Activated CD8-positive, alpha-beta T cell treated with anti-CD3 and anti-CD28 coated beads, Interleukin-2, amount 10 ng/mL, durations not matched to agents 7 days and 5 days (primary cell): ENCODE measurements at regions not wholly inside any gene's neighbourhood (a gene's known extent, or its start where the extent isn't known, plus 50 kb on each side); places are given as distances from the start of the nearest gene placed in this dataset.

ENCODE experiments used
- ATAC-seq: fragments of 150-1000 bp; cut with Tn5 transposase; one replicate; pipeline ENCODE4 v1.10.0; 2021; ENCODE audit warnings: moderate library complexity
- CTCF ChIA-PET: fragments of 350-600 bp; sonication (Branson Sonifier 250); formaldehyde crosslinking; loops from one replicate; lab custom pipeline; 2021; ENCODE audit warnings: antibody characterized with exemption; lab: Charles Lee
- POLR2A ChIA-PET: fragments of 350-600 bp; sonication (Branson Sonifier 250); formaldehyde crosslinking; loops from one replicate; lab custom pipeline; 2021; ENCODE audit warnings: antibody characterized with exemption; lab: Charles Lee
- DNase-seq: peaks from one replicate; pipeline ENCODE4 v3.0.0-alpha.2; 2020
- H3K27ac Mint-ChIP-seq: one replicate; pipeline ENCODE4 v1.8.0; 2021; ENCODE audit warnings: mild to moderate bottlenecking, mixed read lengths
- H3K27me3 Mint-ChIP-seq: one replicate; pipeline ENCODE4 v1.8.0; 2021; ENCODE audit warnings: low read depth, mixed read lengths
- H3K36me3 Mint-ChIP-seq: one replicate; pipeline ENCODE4 v1.8.0; 2021; ENCODE audit warnings: low read depth, mixed read lengths
- H3K4me1 Mint-ChIP-seq: one replicate; pipeline ENCODE4 v1.8.0; 2021; ENCODE audit warnings: low read depth, mixed read lengths
- H3K4me3 Mint-ChIP-seq: one replicate; pipeline ENCODE4 v1.8.0; 2021; ENCODE audit warnings: mild to moderate bottlenecking, mixed read lengths
- H3K9me3 Mint-ChIP-seq: one replicate; pipeline ENCODE4 v1.8.0; 2022; ENCODE audit warnings: mixed read lengths; ENCODE audit not compliant: insufficient read depth

GRCh38 chr4:30952526-30953219 is 232.5 kb downstream of the PCDH7 start:
- ATAC-seq (no peak), DNase-seq (no peak)
- POLR2A ChIA-PET = no interaction called here
- H3K4me3 Mint-ChIP-seq = no peak overlapping the region
- H3K36me3 Mint-ChIP-seq = no peaks in the 10 kb centered on the region
- CTCF ChIA-PET = interaction anchor here (0.9 kb wide), 1 partner anchor 14 kb away, joined by 3 read pairs; no protein-coding TSS in a partner anchor
- no peaks in the 10 kb centered on the region for H3K9me3 Mint-ChIP-seq
- no peak overlapping the region for H3K27ac Mint-ChIP-seq
- H3K4me1 Mint-ChIP-seq = no peaks in the 10 kb centered on the region
- H3K27me3 Mint-ChIP-seq = no peaks in the 10 kb centered on the region

- H3K4me1 Mint-ChIP-seq = no peaks in the 10 kb centered on the region
- DNase-seq (no peak), ATAC-seq (no peak)
- ChIA-PET POLR2A (no interaction called here), CTCF (no interaction called here)
- no peaks in the 10 kb centered on the region for H3K9me3 Mint-ChIP-seq
- no peak overlapping the region for H3K27ac Mint-ChIP-seq
- H3K27me3 Mint-ChIP-seq = no peaks in the 10 kb centered on the region
- no peak overlapping the region for H3K4me3 Mint-ChIP-seq
- H3K36me3 Mint-ChIP-seq = no peaks in the 10 kb centered on the region
These were observed 233.6 kb downstream of the PCDH7 start for GRCh38 chr4:30953799-30954198.

DNA sequence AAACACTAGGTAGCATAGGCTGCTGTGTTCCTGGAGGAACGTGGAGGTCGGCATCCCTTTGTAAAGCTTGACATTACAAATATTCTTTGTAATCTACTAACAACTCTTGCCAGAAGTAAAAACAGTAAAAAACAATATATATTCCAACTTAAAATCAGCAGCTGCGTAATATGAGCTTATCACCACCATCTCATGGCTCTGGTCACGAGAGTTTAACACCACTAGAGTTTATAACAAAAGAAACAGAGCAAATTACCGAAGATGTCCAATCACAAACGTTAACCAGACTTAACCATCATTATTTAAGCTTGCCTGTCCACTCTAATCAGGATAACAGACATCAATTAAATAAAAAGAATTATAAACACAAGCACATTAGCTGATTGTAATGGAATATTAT is 236.7 kb downstream of the PCDH7 start:
- Mint-ChIP-seq H3K9me3 (no peaks in the 10 kb centered on the region), H3K4me1 (no peaks in the 10 kb centered on the region), H3K4me3 (no peak overlapping the region), H3K27ac (no peak overlapping the region), H3K27me3 (no peaks in the 10 kb centered on the region), H3K36me3 (no peaks in the 10 kb centered on the region)
- ChIA-PET CTCF (no interaction called here), POLR2A (no interaction called here)
- ATAC-seq (no peak), DNase-seq (no peak)

GRCh38 chr4:30957706-30958105 is 237.5 kb downstream of the PCDH7 start:
- Mint-ChIP-seq H3K4me3 (no peak overlapping the region), H3K9me3 (no peaks in the 10 kb centered on the region), H3K27ac (no peak overlapping the region), H3K4me1 (no peaks in the 10 kb centered on the region), H3K27me3 (no peaks in the 10 kb centered on the region), H3K36me3 (no peaks in the 10 kb centered on the region)
- ATAC-seq (no peak), DNase-seq (no peak)
- ChIA-PET POLR2A (no interaction called here), CTCF (no interaction called here)

GRCh38 chr4:30959781-30960485 is 239.8 kb downstream of the PCDH7 start:
- ATAC-seq (no peak), DNase-seq (no peak)
- ChIA-PET CTCF (no interaction called here), POLR2A (no interaction called here)
- no peaks in the 10 kb centered on the region for H3K36me3 Mint-ChIP-seq
- no peak overlapping the region for H3K4me3 Mint-ChIP-seq
- H3K4me1 Mint-ChIP-seq = no peaks in the 10 kb centered on the region
- no peaks in the 10 kb centered on the region for H3K27me3 Mint-ChIP-seq
- peaks cover 6% of the 10 kb centered on the region for H3K9me3 Mint-ChIP-seq
- H3K27ac Mint-ChIP-seq = no peak overlapping the region

GRCh38 chr4:30962939-30963338 is 242.8 kb downstream of the PCDH7 start:
- Mint-ChIP-seq H3K36me3 (no peaks in the 10 kb centered on the region), H3K4me3 (no peak overlapping the region), H3K27me3 (no peaks in the 10 kb centered on the region), H3K4me1 (no peaks in the 10 kb centered on the region), H3K9me3 (peaks cover 6% of the 10 kb centered on the region), H3K27ac (no peak overlapping the region)
- ChIA-PET POLR2A (no interaction called here), CTCF (no interaction called here)
- no peak for ATAC-seq
- DNase-seq = no peak

- ChIA-PET POLR2A (no interaction called here), CTCF (no interaction called here)
- no peaks in the 10 kb centered on the region for H3K4me1 Mint-ChIP-seq
- H3K36me3 Mint-ChIP-seq = no peaks in the 10 kb centered on the region
- no peaks in the 10 kb centered on the region for H3K9me3 Mint-ChIP-seq
- no peaks in the 10 kb centered on the region for H3K27me3 Mint-ChIP-seq
- ATAC-seq (no peak), DNase-seq (no peak)
- H3K4me3 Mint-ChIP-seq = no peak overlapping the region
- H3K27ac Mint-ChIP-seq = no peak overlapping the region
These were observed 248.8 kb downstream of the PCDH7 start for GRCh38 chr4:30968926-30969325.

DNA sequence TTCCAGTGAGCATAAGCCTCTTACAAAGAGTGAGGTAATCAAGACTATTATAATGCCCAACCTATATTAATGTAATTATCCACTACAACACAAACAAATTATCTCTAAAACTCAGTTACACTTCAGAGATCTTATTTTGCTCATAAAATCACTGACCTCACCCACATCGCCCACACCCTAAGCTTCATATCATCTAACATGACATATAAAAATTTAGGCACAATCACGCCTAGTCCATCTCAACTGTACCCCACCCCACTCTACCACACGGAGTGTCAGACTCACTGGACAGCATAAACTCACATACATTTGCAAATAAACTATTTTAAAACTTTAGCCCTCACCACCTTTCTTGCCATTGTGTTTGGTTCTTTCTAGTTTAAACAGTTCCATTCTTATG is 252.4 kb downstream of the PCDH7 start:
- H3K4me3 Mint-ChIP-seq = no peak overlapping the region
- H3K4me1 Mint-ChIP-seq = no peaks in the 10 kb centered on the region
- H3K36me3 Mint-ChIP-seq = no peaks in the 10 kb centered on the region
- DNase-seq (no peak), ATAC-seq (no peak)
- H3K27me3 Mint-ChIP-seq = no peaks in the 10 kb centered on the region
- ChIA-PET CTCF (no interaction called here), POLR2A (no interaction called here)
- H3K9me3 Mint-ChIP-seq = no peaks in the 10 kb centered on the region
- no peak overlapping the region for H3K27ac Mint-ChIP-seq

- Mint-ChIP-seq H3K4me3 (no peak overlapping the region), H3K36me3 (no peaks in the 10 kb centered on the region), H3K27me3 (no peaks in the 10 kb centered on the region), H3K4me1 (no peaks in the 10 kb centered on the region), H3K9me3 (no peaks in the 10 kb centered on the region), H3K27ac (no peak overlapping the region)
- ChIA-PET POLR2A (no interaction called here), CTCF (no interaction called here)
- ATAC-seq (no peak), DNase-seq (no peak)
These were observed 253.8 kb downstream of the PCDH7 start for GRCh38 chr4:30973993-30974392.

DNA sequence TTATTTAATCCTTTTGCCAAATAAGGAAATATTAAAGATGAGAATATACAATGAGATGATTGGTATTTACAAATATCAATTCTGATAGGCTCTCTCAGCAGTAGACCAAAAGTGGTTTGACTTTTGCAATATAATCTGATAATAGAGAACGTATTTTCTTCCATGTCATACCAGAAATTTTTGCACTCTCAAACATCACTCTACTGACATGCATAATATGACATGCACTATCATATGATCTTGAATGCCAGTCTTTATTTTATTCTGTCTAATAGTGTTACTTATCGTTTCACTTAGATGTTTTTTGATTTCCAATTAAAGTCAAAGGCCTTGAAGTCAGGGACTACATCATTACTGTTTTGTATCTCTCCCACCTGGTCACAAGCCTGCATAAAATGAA is 259.2 kb downstream of the PCDH7 start:
- ATAC-seq = no peak
- no peak for DNase-seq
- H3K4me3 Mint-ChIP-seq = no peak overlapping the region
- POLR2A ChIA-PET = no interaction called here
- no peaks in the 10 kb centered on the region for H3K4me1 Mint-ChIP-seq
- no peaks in the 10 kb centered on the region for H3K27me3 Mint-ChIP-seq
- peaks cover 3% of the 10 kb centered on the region for H3K9me3 Mint-ChIP-seq
- CTCF ChIA-PET = no interaction called here
- no peak overlapping the region for H3K27ac Mint-ChIP-seq
- no peaks in the 10 kb centered on the region for H3K36me3 Mint-ChIP-seq

DNA sequence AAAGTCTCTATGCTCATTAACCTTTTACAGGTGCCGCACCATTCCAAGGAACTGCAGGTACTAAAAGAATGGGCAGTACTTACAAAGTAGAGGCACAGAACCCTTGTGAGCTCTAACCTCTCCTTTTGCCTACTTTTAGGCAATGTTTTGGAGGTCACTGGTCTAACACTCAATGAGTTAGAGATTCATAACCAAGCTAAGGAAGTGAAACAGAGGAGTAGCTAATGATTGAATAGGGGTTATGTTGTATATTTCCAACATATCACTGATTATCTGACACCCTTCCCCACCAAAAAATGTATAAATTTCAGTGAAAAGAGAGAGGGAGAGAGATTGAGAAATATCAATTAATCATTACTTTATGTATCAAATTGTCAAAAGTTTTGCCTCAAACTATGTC is 269.3 kb downstream of the PCDH7 start:
- no peak for DNase-seq
- Mint-ChIP-seq H3K4me1 (no peaks in the 10 kb centered on the region), H3K27ac (no peak overlapping the region), H3K9me3 (peaks cover 11% of the 10 kb centered on the region), H3K4me3 (no peak overlapping the region), H3K36me3 (no peaks in the 10 kb centered on the region), H3K27me3 (no peaks in the 10 kb centered on the region)
- ChIA-PET CTCF (no interaction called here), POLR2A (no interaction called here)
- ATAC-seq = no peak

DNA sequence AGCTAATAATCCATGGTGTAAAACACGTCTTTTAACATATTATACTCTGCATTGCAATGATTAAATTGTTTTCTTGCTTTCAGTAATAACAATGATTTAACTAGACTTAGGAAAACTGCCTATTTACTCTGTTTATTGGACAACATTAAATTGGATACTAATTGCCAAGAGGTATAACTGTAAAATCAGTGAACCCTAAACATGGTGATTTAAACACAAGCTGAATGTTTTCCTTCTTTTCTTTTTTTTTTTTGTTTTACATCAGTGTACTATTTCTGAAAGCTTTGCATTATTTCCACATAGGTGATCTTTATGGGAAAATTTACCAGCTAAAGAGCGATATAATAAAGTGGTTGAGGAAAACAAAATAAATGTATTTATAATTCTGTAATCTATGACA is 276.7 kb downstream of the PCDH7 start:
- Mint-ChIP-seq H3K4me3 (no peak overlapping the region), H3K27ac (no peak overlapping the region), H3K4me1 (no peaks in the 10 kb centered on the region), H3K27me3 (no peaks in the 10 kb centered on the region), H3K9me3 (peaks cover 14% of the 10 kb centered on the region), H3K36me3 (no peaks in the 10 kb centered on the region)
- no peak for DNase-seq
- POLR2A ChIA-PET = no interaction called here
- CTCF ChIA-PET = no interaction called here
- no peak for ATAC-seq
